Chondrocyte (in vitro differentiated cells): ENCODE measurements at regions not wholly inside any gene's neighbourhood (a gene's known extent, or its start where the extent isn't known, plus 50 kb on each side); places are given as distances from the start of the nearest gene placed in this dataset.

Source experiments
- DNase-seq: peaks from one replicate; pipeline ENCODE4 v3.0.0; 2021; ENCODE audit warnings: mixed read lengths, low spot score
- H3K27ac Mint-ChIP-seq: one replicate; pipeline ENCODE4 v1.8.0; 2021; ENCODE audit warnings: mild to moderate bottlenecking, moderate library complexity, mixed read lengths; ENCODE audit not compliant: unreplicated experiment
- H3K27me3 Mint-ChIP-seq: 2 replicates; pipeline ENCODE4 v1.8.0; 2021; ENCODE audit warnings: low read depth, mixed read lengths
- H3K36me3 Mint-ChIP-seq: 2 replicates; pipeline ENCODE4 v1.8.0; 2021; ENCODE audit warnings: low read depth, mixed read lengths
- H3K4me1 Mint-ChIP-seq: 2 replicates; pipeline ENCODE4 v1.8.0; 2021; ENCODE audit warnings: low read depth, mild to moderate bottlenecking, mixed read lengths
- H3K4me3 Mint-ChIP-seq: one replicate; pipeline ENCODE4 v1.8.0; 2021; ENCODE audit warnings: mild to moderate bottlenecking, moderate library complexity, mixed read lengths; ENCODE audit not compliant: unreplicated experiment
- H3K9me3 Mint-ChIP-seq: 2 replicates; pipeline ENCODE4 v1.8.0; 2021; ENCODE audit warnings: low read depth, mixed read lengths
- CTCF ChIP-seq: fragments of 200-600 bp; sonication (generic); IDR thresholded peaks from 2 replicates; pipeline ENCODE4 v1.5.0; 2021; ENCODE audit warnings: antibody characterized with exemption, mild to moderate bottlenecking, moderate library complexity

DNA sequence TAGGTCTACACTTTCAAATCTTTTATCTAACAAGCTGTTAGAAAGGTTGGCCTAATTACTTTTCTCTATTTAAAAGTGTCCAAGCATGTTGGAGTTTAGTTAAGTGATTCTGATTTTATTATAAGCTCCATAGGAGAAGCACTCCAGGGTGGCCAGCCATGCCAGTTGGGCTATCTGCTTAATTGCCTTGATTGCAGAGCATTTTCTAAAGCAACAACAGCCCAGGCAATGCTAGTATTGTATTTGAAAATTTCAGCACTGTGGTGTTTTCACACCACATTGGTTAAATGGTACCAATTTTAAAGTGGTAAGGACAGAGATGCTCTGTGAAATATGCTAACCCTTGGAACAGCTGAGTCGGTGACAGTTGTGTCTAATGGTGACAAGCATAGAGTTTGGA lies 510.5 kb upstream of the CDH8 start:
- no peaks in the 10 kb centered on the region for H3K36me3 Mint-ChIP-seq
- no peak overlapping the region for H3K4me3 Mint-ChIP-seq
- H3K4me1 Mint-ChIP-seq: no peaks in the 10 kb centered on the region
- no peaks in the 10 kb centered on the region for H3K27me3 Mint-ChIP-seq
- TF ChIP-seq CTCF: no peak
- DNase-seq: no peak
- H3K27ac Mint-ChIP-seq: no peak overlapping the region
- H3K9me3 Mint-ChIP-seq: peaks cover 3% of the 10 kb centered on the region

DNA sequence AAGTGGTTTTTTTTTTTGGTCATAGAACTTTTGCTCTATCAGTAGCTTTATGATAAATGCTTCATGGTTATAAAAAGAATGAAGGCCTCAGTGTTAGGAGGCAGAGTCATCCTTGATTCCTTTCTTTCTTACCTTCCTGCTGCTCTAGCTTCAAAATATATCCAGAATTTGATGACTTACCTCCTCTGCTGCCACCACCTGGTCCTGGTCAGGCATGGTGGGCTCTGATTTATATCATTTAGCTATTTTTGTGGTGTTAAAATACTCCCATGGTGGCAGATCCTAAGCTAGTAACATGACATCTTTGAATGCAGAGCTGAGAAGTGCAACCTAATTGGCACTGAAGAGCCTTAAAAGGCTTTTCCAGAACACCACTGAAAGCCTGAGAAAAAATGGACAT lies 508.8 kb upstream of the CDH8 start:
- H3K27me3 Mint-ChIP-seq: no peaks in the 10 kb centered on the region
- no peaks in the 10 kb centered on the region for H3K36me3 Mint-ChIP-seq
- DNase-seq: no peak
- no peak for TF ChIP-seq CTCF
- no peak overlapping the region for H3K27ac Mint-ChIP-seq
- no peaks in the 10 kb centered on the region for H3K9me3 Mint-ChIP-seq
- no peak overlapping the region for H3K4me3 Mint-ChIP-seq
- H3K4me1 Mint-ChIP-seq: no peaks in the 10 kb centered on the region

DNA sequence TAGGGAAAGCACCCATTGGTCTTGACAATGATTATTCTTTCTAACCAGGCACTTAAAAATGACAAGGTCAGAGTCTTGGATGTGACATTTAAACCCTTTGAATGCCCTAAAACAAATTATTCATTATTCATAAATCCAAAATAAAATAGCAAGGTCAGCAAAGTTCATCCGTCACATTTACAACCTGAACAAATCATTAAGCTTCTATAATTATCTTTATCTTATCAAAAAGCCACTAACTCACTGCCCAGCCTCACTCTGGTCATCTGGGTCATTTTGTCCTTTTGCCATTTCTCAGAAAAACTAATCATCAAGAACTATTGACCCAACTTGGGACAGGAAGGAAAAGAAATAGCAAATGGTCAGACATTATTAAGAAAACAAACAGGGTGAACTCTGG lies 507.3 kb upstream of the CDH8 start:
- H3K36me3 Mint-ChIP-seq: no peaks in the 10 kb centered on the region
- no peaks in the 10 kb centered on the region for H3K27me3 Mint-ChIP-seq
- TF ChIP-seq CTCF: no peak
- no peak overlapping the region for H3K4me3 Mint-ChIP-seq
- H3K4me1 Mint-ChIP-seq: no peaks in the 10 kb centered on the region
- DNase-seq: no peak
- no peaks in the 10 kb centered on the region for H3K9me3 Mint-ChIP-seq
- no peak overlapping the region for H3K27ac Mint-ChIP-seq

DNA sequence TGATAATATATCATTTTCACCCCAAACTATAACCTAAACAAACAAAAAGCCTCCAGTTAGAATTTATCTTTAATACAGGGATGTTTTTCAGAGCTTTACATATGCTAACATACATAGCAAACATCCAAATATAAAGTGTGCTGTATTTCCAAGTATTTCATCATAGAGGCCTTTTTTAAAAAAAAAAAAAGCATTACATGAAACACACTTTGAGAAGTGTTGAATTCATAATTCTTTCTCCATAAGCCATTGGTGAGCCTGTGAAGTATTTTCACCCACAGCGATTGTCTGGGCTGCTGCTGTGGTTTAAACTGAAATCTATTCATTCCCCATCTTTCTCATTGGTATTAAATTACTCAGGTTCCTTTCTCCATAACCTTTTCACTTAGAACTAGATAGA lies 503.4 kb upstream of the CDH8 start:
- peak overlapping the region; percentile 51 for H3K27ac Mint-ChIP-seq
- H3K4me3 Mint-ChIP-seq: no peak overlapping the region
- no peaks in the 10 kb centered on the region for H3K36me3 Mint-ChIP-seq
- H3K9me3 Mint-ChIP-seq: no peaks in the 10 kb centered on the region
- H3K4me1 Mint-ChIP-seq: no peaks in the 10 kb centered on the region
- DNase-seq: no peak
- H3K27me3 Mint-ChIP-seq: no peaks in the 10 kb centered on the region
- no peak for TF ChIP-seq CTCF

DNA sequence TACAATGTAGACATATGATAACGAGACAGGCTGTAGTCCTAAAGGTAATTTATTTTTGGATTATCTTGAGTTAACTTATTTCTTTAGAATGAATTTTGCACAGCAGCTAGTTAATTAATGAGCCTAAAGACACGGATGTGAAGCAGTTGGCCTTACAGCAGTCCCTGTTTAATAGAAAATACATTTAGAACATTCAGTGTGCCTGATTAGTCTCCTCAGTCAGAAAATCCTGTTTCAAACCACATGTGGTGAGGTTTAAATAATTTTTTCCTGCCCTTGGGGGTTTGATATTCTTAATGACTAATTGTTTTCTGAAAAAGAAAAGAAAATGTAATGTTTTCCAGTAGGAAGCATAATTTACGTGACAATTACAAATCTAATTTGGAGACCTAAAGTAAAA lies 494.2 kb upstream of the CDH8 start:
- no peak for TF ChIP-seq CTCF
- no peaks in the 10 kb centered on the region for H3K4me1 Mint-ChIP-seq

More for the DNA sequence above, 494.2 kb upstream of the CDH8 start:
- Mint-ChIP-seq H3K9me3 (no peaks in the 10 kb centered on the region), H3K27me3 (no peaks in the 10 kb centered on the region), H3K36me3 (no peaks in the 10 kb centered on the region), H3K4me3 (no peak overlapping the region), H3K27ac (no peak overlapping the region)
- DNase-seq: no peak
